T-cell (primary cell): ENCODE measurements at regions not wholly inside any gene's neighbourhood (a gene's known extent, or its start where the extent isn't known, plus 50 kb on each side); places are given as distances from the start of the nearest gene placed in this dataset.
"Not testable (repeated sequence)": the region's sequence is repeated elsewhere in the genome, so short reads cannot be mapped to it uniquely, and the experiment has no call there.

Experiments
- ATAC-seq, 4 experiments: fragments of 200-7000 bp in 3 of 4; fragments of 150-1000 bp in 1 of 4; cut with Tn5 transposase; replicated peaks in 1 of 4; 1 replicate in 3 of 4; 2 replicates in 1 of 4; pipeline ENCODE4 v1.10.0; 2021; ENCODE audit warnings: moderate library complexity in 3 of 4, mild to moderate bottlenecking in 2 of 4, moderate number of reproducible peaks in 1 of 4
- CTCF ChIA-PET, 2 donors: fragments of 300-600 bp; sonication (Branson Sonifier 250); formaldehyde crosslinking; loops; one replicate each; lab custom pipeline; 2022; ENCODE audit warnings: antibody characterized with exemption in 2 of 2; lab: Charles Lee
- POLR2A ChIA-PET, 2 donors: fragments of 300-600 bp; sonication (Branson Sonifier 250); formaldehyde crosslinking; loops; one replicate each; lab custom pipeline; 2022; ENCODE audit warnings: antibody characterized with exemption in 2 of 2; lab: Charles Lee
- DNase-seq, 35 experiments: peaks; one replicate each; pipeline versions ENCODE4 v3.0.0 to v3.0.0-alpha.2; 2013 to 2023
- H3K27ac ChIP-seq: one replicate; pipeline ENCODE4 v1.5.1; 2013; ENCODE audit warnings: low read length
- H3K27me3 ChIP-seq, 2 experiments: replicated peaks in 1 of 2; 1 replicate in 1 of 2; 2 replicates in 1 of 2; pipeline versions ENCODE4 v1.6.1 to v1.7.0; 2013; ENCODE audit warnings: low read length in 1 of 2, mixed read lengths in 1 of 2; ENCODE audit not compliant: control insufficient read depth in 2 of 2, insufficient read depth in 2 of 2; ENCODE audit errors: extremely low read depth in 1 of 2
- H3K36me3 ChIP-seq, 2 donors: 1 replicate in 1 of 2; 2 replicates in 1 of 2; pipeline versions ENCODE4 v1.6.1 to v1.7.0; 2013; ENCODE audit warnings: low read length in 1 of 2; ENCODE audit not compliant: control insufficient read depth in 2 of 2, insufficient read depth in 1 of 2; ENCODE audit errors: extremely low read depth in 1 of 2
- H3K4me1 ChIP-seq, 2 experiments: 1 replicate in 1 of 2; 2 replicates in 1 of 2; pipeline versions ENCODE4 v1.6.1 to v1.7.0; 2013; ENCODE audit warnings: low read length in 2 of 2, mixed read lengths in 1 of 2; ENCODE audit not compliant: insufficient read depth in 2 of 2, control insufficient read depth in 1 of 2; ENCODE audit errors: extremely low read depth in 1 of 2
- H3K4me3 ChIP-seq, 2 donors: 1 replicate in 1 of 2; 2 replicates in 1 of 2; pipeline versions ENCODE4 v1.5.1 to v1.7.0; 2013; ENCODE audit warnings: mild to moderate bottlenecking in 2 of 2, low read length in 1 of 2, moderate library complexity in 1 of 2; ENCODE audit not compliant: control insufficient read depth in 1 of 2; ENCODE audit errors: extremely low read depth in 1 of 2
- H3K9me3 ChIP-seq: 2 replicates; pipeline ENCODE4 v1.7.0; 2013
- H3K27ac Mint-ChIP-seq, 2 donors: one replicate each; pipeline ENCODE4 v1.8.0; 2020 to 2021; ENCODE audit warnings: mild to moderate bottlenecking in 2 of 2, mixed read lengths in 2 of 2
- H3K27me3 Mint-ChIP-seq, 2 donors: one replicate each; pipeline ENCODE4 v1.8.0; 2021 to 2022; ENCODE audit warnings: mixed read lengths in 2 of 2
- H3K36me3 Mint-ChIP-seq: one replicate; pipeline ENCODE4 v1.8.0; 2021; ENCODE audit warnings: mixed read lengths
- H3K4me1 Mint-ChIP-seq, 3 donors: one replicate each; pipeline ENCODE4 v1.8.0; 2020 to 2022; ENCODE audit warnings: mixed read lengths in 3 of 3, mild to moderate bottlenecking in 1 of 3
- H3K4me3 Mint-ChIP-seq, 3 donors: one replicate each; pipeline ENCODE4 v1.8.0; 2020 to 2022; ENCODE audit warnings: mild to moderate bottlenecking in 3 of 3, mixed read lengths in 3 of 3, moderate library complexity in 3 of 3
- H3K9me3 Mint-ChIP-seq, 3 donors: one replicate each; pipeline ENCODE4 v1.8.0; 2020 to 2022; ENCODE audit warnings: mixed read lengths in 3 of 3
- WGBS: methylation state at CpG from one replicate; pipeline ENCODE4 v1.1.5; 2013; ENCODE audit warnings: missing lambda C conversion rate; ENCODE audit not compliant: insufficient coverage; 5-methylcytosine and 5-hydroxymethylcytosine counted together

GRCh38 chr2:16393500-16394071, 272.0 kb downstream of the CYRIA start:
- no peaks in the 10 kb centered on the region for H3K4me1 Mint-ChIP-seq
- no peaks in the 10 kb centered on the region for H3K4me1 ChIP-seq
- H3K27ac ChIP-seq, result no peak overlapping the region
- POLR2A ChIA-PET, result no interaction called here
- no peak overlapping the region for H3K4me3 ChIP-seq
- no peak overlapping the region for H3K27ac Mint-ChIP-seq
- 81% methylated on average over 6 of the region's 8 CpGs for WGBS
- H3K27me3 ChIP-seq, result no peaks in the 10 kb centered on the region
- no peaks in the 10 kb centered on the region for H3K36me3 ChIP-seq
- H3K4me3 Mint-ChIP-seq, result no peak overlapping the region
- ATAC-seq (no peak), DNase-seq (no peak)
- H3K36me3 Mint-ChIP-seq, result no peaks in the 10 kb centered on the region
- CTCF ChIA-PET, result no interaction called here
- H3K9me3 Mint-ChIP-seq, result peaks cover 0 to 4% (median 3%) of the 10 kb centered on the region in 3 donors
- H3K27me3 Mint-ChIP-seq, result no peaks in the 10 kb centered on the region
- H3K9me3 ChIP-seq, result no peaks in the 10 kb centered on the region

- Histone ChIP-seq H3K36me3 (no peaks in the 10 kb centered on the region), H3K9me3 (no peaks in the 10 kb centered on the region), H3K4me3 (no peak overlapping the region), H3K27ac (no peak overlapping the region), H3K27me3 (no peaks in the 10 kb centered on the region), H3K4me1 (no peaks in the 10 kb centered on the region)
- Mint-ChIP-seq H3K27me3 (peaks cover 0 to 4% of the 10 kb centered on the region in 2 donors), H3K27ac (no peak overlapping the region), H3K4me1 (no peaks in the 10 kb centered on the region), H3K36me3 (no peaks in the 10 kb centered on the region), H3K4me3 (no peak overlapping the region), H3K9me3 (peaks cover 0 to 4% (median 3%) of the 10 kb centered on the region in 3 donors)
- ChIA-PET POLR2A (no interaction called here), CTCF (no interaction called here)
- ATAC-seq, result no peak
- WGBS, result 87% methylated on average over 13 of the region's 14 CpGs
- DNase-seq, result peak in 1 of 35 experiments; percentile 69
These were observed 272.8 kb downstream of the CYRIA start for GRCh38 chr2:16392647-16393499.

GRCh38 chr2:16391986-16392385, 273.6 kb downstream of the CYRIA start:
- Histone ChIP-seq H3K4me3 (no peak overlapping the region), H3K27me3 (no peaks in the 10 kb centered on the region), H3K27ac (no peak overlapping the region), H3K4me1 (no peaks in the 10 kb centered on the region), H3K9me3 (no peaks in the 10 kb centered on the region), H3K36me3 (no peaks in the 10 kb centered on the region)
- H3K9me3 Mint-ChIP-seq, result peaks cover 0 to 4% (median 3%) of the 10 kb centered on the region in 3 donors
- H3K4me1 Mint-ChIP-seq, result no peaks in the 10 kb centered on the region
- DNase-seq (no peak), ATAC-seq (no peak)
- ChIA-PET CTCF (no interaction called here), POLR2A (no interaction called here)
- no peak overlapping the region for H3K27ac Mint-ChIP-seq
- 70% methylated on average over 3 of the region's 5 CpGs for WGBS
- H3K27me3 Mint-ChIP-seq, result peaks cover 0 to 4% of the 10 kb centered on the region in 2 donors
- H3K36me3 Mint-ChIP-seq, result no peaks in the 10 kb centered on the region
- H3K4me3 Mint-ChIP-seq, result no peak overlapping the region

- H3K4me3 Mint-ChIP-seq, result no peak overlapping the region
- no peaks in the 10 kb centered on the region for H3K36me3 ChIP-seq
- 42% methylated on average over 3 of the region's 6 CpGs for WGBS
- ChIA-PET POLR2A (no interaction called here), CTCF (no interaction called here)
- H3K4me1 Mint-ChIP-seq, result no peaks in the 10 kb centered on the region
- DNase-seq (no peak), ATAC-seq (no peak)
- no peaks in the 10 kb centered on the region for H3K9me3 ChIP-seq
- peaks cover 0 to 4% (median 3%) of the 10 kb centered on the region in 3 donors for H3K9me3 Mint-ChIP-seq
- H3K4me3 ChIP-seq, result no peak overlapping the region
- no peak overlapping the region for H3K27ac ChIP-seq
- no peaks in the 10 kb centered on the region for H3K4me1 ChIP-seq
- no peaks in the 10 kb centered on the region for H3K36me3 Mint-ChIP-seq
- peaks cover 0 to 5% of the 10 kb centered on the region in 2 experiments for H3K27me3 ChIP-seq
- no peak overlapping the region for H3K27ac Mint-ChIP-seq
- H3K27me3 Mint-ChIP-seq, result peaks cover 0 to 4% of the 10 kb centered on the region in 2 donors
These were observed 275.1 kb downstream of the CYRIA start for GRCh38 chr2:16390561-16390960.

- Mint-ChIP-seq H3K36me3 (no peaks in the 10 kb centered on the region), H3K9me3 (peaks cover 0 to 4% (median 3%) of the 10 kb centered on the region in 3 donors), H3K4me3 (no peak overlapping the region), H3K4me1 (no peaks in the 10 kb centered on the region), H3K27me3 (peaks cover 0 to 4% of the 10 kb centered on the region in 2 donors), H3K27ac (no peak overlapping the region)
- DNase-seq (no peak), ATAC-seq (no peak)
- no peak overlapping the region for H3K4me3 ChIP-seq
- no peaks in the 10 kb centered on the region for H3K36me3 ChIP-seq
- no peaks in the 10 kb centered on the region for H3K4me1 ChIP-seq
- POLR2A ChIA-PET, result no interaction called here
- 57% methylated on average over 1 of the region's 3 CpGs for WGBS
- peaks cover 0 to 5% of the 10 kb centered on the region in 2 experiments for H3K27me3 ChIP-seq
- no peak overlapping the region for H3K27ac ChIP-seq
- no peaks in the 10 kb centered on the region for H3K9me3 ChIP-seq
- CTCF ChIA-PET, result no interaction called here
These were observed 276.0 kb downstream of the CYRIA start for GRCh38 chr2:16389611-16390010.

- 94% methylated on average over 9 of the region's 16 CpGs for WGBS
- H3K4me3 Mint-ChIP-seq, H3K9me3 ChIP-seq, POLR2A ChIA-PET, H3K36me3 Mint-ChIP-seq, H3K9me3 Mint-ChIP-seq, ATAC-seq, H3K27ac ChIP-seq, CTCF ChIA-PET, H3K27me3 ChIP-seq, H3K4me1 ChIP-seq, H3K4me1 Mint-ChIP-seq, H3K27me3 Mint-ChIP-seq, H3K36me3 ChIP-seq, DNase-seq, H3K4me3 ChIP-seq, H3K27ac Mint-ChIP-seq: not testable (repeated sequence)
These were observed 277.3 kb downstream of the CYRIA start for GRCh38 chr2:16388199-16388830.
